WTC11 (cell line): ENCODE measurements at regions not wholly inside any gene's neighbourhood (a gene's known extent, or its start where the extent isn't known, plus 50 kb on each side); places are given as distances from the start of the nearest gene placed in this dataset.

Source experiments
- ATAC-seq: fragments of 200-7000 bp; cut with Tn5 transposase; 2 replicates; pipeline ENCODE4 v1.10.0; 2021; ENCODE audit warnings: mild to moderate bottlenecking, moderate library complexity
- CTCF ChIA-PET: fragments of 300-600 bp; sonication (Branson Sonifier 250); formaldehyde crosslinking; loops from one replicate; lab custom pipeline; 2021; ENCODE audit warnings: antibody characterized with exemption; lab: Charles Lee
- POLR2A ChIA-PET: fragments of 350-600 bp; sonication (Branson Sonifier 250); formaldehyde crosslinking; loops from one replicate; lab custom pipeline; 2021; ENCODE audit warnings: antibody characterized with exemption; lab: Charles Lee
- DNase-seq: peaks from one replicate; pipeline ENCODE4 v3.0.0; 2021; ENCODE audit warnings: low spot score
- H3K27ac Mint-ChIP-seq: 2 replicates; pipeline ENCODE4 v1.8.0; 2021; ENCODE audit warnings: mixed read lengths
- H3K27me3 Mint-ChIP-seq: 2 replicates; pipeline ENCODE4 v1.8.0; 2021; ENCODE audit warnings: low read depth, mild to moderate bottlenecking, moderate library complexity, mixed read lengths
- H3K36me3 Mint-ChIP-seq: 2 replicates; pipeline ENCODE4 v1.8.0; 2021; ENCODE audit warnings: mixed read lengths
- H3K4me1 Mint-ChIP-seq: 2 replicates; pipeline ENCODE4 v1.8.0; 2022; ENCODE audit warnings: mixed read lengths
- H3K4me3 Mint-ChIP-seq: 2 replicates; pipeline ENCODE4 v1.8.0; 2021; ENCODE audit warnings: mild to moderate bottlenecking, moderate library complexity, mixed read lengths
- H3K9me3 Mint-ChIP-seq: 2 replicates; pipeline ENCODE4 v1.8.0; 2021; ENCODE audit warnings: mixed read lengths
- ATF1 ChIP-seq: sonication (generic); formaldehyde crosslinking; IDR thresholded peaks from 2 replicates; pipeline ENCODE4 v1.8.1; 2023; ENCODE audit warnings: mild to moderate bottlenecking, moderate library complexity, missing genetic modification reagents
- CREM ChIP-seq: sonication (generic); formaldehyde crosslinking; IDR thresholded peaks from 2 replicates; pipeline ENCODE4 v1.8.1; 2022; ENCODE audit warnings: mild to moderate bottlenecking, missing genetic modification reagents, moderate library complexity
- FOXK1 ChIP-seq: sonication (generic); formaldehyde crosslinking; IDR thresholded peaks from 2 replicates; pipeline ENCODE4 v1.8.0; 2022; ENCODE audit warnings: mild to moderate bottlenecking, moderate library complexity, missing genetic modification reagents
- NFE2L1 ChIP-seq: sonication (generic); formaldehyde crosslinking; IDR thresholded peaks from 2 replicates; pipeline ENCODE4 v1.8.1; 2023; ENCODE audit warnings: missing genetic modification reagents
- TCF7 ChIP-seq: sonication (generic); formaldehyde crosslinking; IDR thresholded peaks from 2 replicates; pipeline ENCODE4 v1.8.0; 2022; ENCODE audit warnings: mild to moderate bottlenecking, low read depth, missing genetic modification reagents, moderate library complexity
- TEAD1 ChIP-seq: sonication (generic); formaldehyde crosslinking; IDR thresholded peaks from 2 replicates; pipeline ENCODE4 v1.8.0; 2022; ENCODE audit warnings: mild to moderate bottlenecking, missing genetic modification reagents
- TP53 ChIP-seq: sonication (generic); formaldehyde crosslinking; IDR thresholded peaks from 2 replicates; pipeline ENCODE4 v1.8.1; 2023; ENCODE audit warnings: mild to moderate bottlenecking, missing genetic modification reagents
- ZNF219 ChIP-seq: sonication (generic); formaldehyde crosslinking; IDR thresholded peaks from 2 replicates; pipeline ENCODE4 v1.8.0; 2023; ENCODE audit warnings: missing genetic modification reagents, mild to moderate bottlenecking, borderline replicate concordance
- ZNF317 ChIP-seq: sonication (generic); formaldehyde crosslinking; IDR thresholded peaks from 2 replicates; pipeline ENCODE4 v1.8.1; 2023; ENCODE audit warnings: low read depth, mild to moderate bottlenecking, moderate library complexity, missing genetic modification reagents, borderline replicate concordance
- ZNF671 ChIP-seq: fragments of 250-450 bp; sonication (Bioruptor Pico); IDR thresholded peaks from 2 replicates; pipeline ENCODE4 v1.8.0; 2021; ENCODE audit warnings: mild to moderate bottlenecking
- TF ChIP-seq, protein P1 (sequence below): sonication (generic); formaldehyde crosslinking; IDR thresholded peaks from 2 replicates; pipeline ENCODE4 v1.8.1; 2023; ENCODE audit warnings: mild to moderate bottlenecking, missing genetic modification reagents
- TF ChIP-seq, protein P2 (sequence below): sonication (generic); formaldehyde crosslinking; IDR thresholded peaks from 2 replicates; pipeline ENCODE4 v1.8.0; 2022; ENCODE audit warnings: mild to moderate bottlenecking, missing genetic modification reagents
- TF ChIP-seq, protein P3 (sequence below): sonication (generic); formaldehyde crosslinking; IDR thresholded peaks from 2 replicates; pipeline ENCODE4 v1.8.1; 2023; ENCODE audit warnings: mild to moderate bottlenecking, moderate library complexity, missing genetic modification reagents
- TF ChIP-seq, protein P4 (sequence below): fragments of 200-600 bp; IDR thresholded peaks from 2 replicates; pipeline ENCODE4 v1.8.0; 2022; ENCODE audit warnings: antibody characterized with exemption
- TF ChIP-seq, protein P5 (sequence below): fragments of 250-450 bp; sonication (Bioruptor Pico); IDR thresholded peaks from 2 replicates; pipeline ENCODE4 v1.9.0; 2021; ENCODE audit warnings: mild to moderate bottlenecking, borderline replicate concordance
- TF ChIP-seq, protein P6 (sequence below): fragments of 250-450 bp; sonication (Bioruptor Pico); conservative IDR thresholded peaks from 2 replicates; pipeline ENCODE4 v1.9.0; 2021; ENCODE audit warnings: mild to moderate bottlenecking
- TF ChIP-seq, protein P7 (sequence below): sonication (generic); formaldehyde crosslinking; IDR thresholded peaks from 2 replicates; pipeline ENCODE4 v1.8.1; 2022; ENCODE audit warnings: low read depth, mild to moderate bottlenecking, moderate library complexity, missing genetic modification reagents, borderline replicate concordance
- TF ChIP-seq, protein P8 (sequence below): sonication (generic); formaldehyde crosslinking; IDR thresholded peaks from 2 replicates; pipeline ENCODE4 v1.8.0; 2022; ENCODE audit warnings: mild to moderate bottlenecking, missing genetic modification reagents
- TF ChIP-seq, protein P9 (sequence below): fragments of 250-450 bp; sonication (Bioruptor Pico); IDR thresholded peaks from 2 replicates; pipeline ENCODE4 v2.1.2; 2022; ENCODE audit warnings: mild to moderate bottlenecking, moderate library complexity

DNA sequence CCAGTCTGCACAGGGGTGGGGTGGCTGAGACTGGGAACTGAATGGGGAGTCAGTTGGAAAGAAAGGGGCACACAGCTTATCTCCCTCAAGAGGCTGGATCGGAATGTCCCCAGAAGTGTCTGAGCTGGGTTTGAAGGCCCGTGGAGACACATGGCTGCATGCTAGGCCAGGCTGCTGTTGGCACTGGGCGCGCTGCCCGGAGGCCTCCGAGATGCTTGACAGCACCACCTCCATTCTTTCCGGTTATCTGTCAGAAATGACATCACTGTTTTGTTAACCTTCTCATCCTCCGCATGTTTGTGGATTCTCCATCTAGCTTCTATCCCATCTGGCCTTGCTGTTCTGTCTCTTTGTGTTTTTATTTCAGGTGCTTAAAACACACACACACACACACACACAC lies 85.5 kb downstream of the APIP start:
- POLR2A ChIA-PET, result interaction anchor here (0.6 kb wide), 1 partner anchor 1590 kb away, joined by 3 read pairs; no protein-coding TSS in a partner anchor
- ATAC-seq (no peak), DNase-seq (no peak)
- Mint-ChIP-seq H3K4me1 (peaks cover 19% of the 10 kb centered on the region), H3K9me3 (no peaks in the 10 kb centered on the region), H3K4me3 (no peak overlapping the region), H3K27me3 (no peaks in the 10 kb centered on the region), H3K27ac (no peak overlapping the region), H3K36me3 (no peaks in the 10 kb centered on the region)
- CTCF ChIA-PET, result interaction anchor here (0.6 kb wide), 1 partner anchor 41 kb away, joined by 3 read pairs; no protein-coding TSS in a partner anchor
- TF ChIP-seq, protein P1, sequence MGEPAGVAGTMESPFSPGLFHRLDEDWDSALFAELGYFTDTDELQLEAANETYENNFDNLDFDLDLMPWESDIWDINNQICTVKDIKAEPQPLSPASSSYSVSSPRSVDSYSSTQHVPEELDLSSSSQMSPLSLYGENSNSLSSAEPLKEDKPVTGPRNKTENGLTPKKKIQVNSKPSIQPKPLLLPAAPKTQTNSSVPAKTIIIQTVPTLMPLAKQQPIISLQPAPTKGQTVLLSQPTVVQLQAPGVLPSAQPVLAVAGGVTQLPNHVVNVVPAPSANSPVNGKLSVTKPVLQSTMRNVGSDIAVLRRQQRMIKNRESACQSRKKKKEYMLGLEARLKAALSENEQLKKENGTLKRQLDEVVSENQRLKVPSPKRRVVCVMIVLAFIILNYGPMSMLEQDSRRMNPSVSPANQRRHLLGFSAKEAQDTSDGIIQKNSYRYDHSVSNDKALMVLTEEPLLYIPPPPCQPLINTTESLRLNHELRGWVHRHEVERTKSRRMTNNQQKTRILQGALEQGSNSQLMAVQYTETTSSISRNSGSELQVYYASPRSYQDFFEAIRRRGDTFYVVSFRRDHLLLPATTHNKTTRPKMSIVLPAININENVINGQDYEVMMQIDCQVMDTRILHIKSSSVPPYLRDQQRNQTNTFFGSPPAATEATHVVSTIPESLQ (CRISPR knock-in tag), result no peak
- no peak for TF ChIP-seq ZNF219
- TF ChIP-seq TCF7 (CRISPR knock-in tag), result no peak
- no peak for TF ChIP-seq ZNF671 (CRISPR knock-in tag)
- TF ChIP-seq, protein P2, sequence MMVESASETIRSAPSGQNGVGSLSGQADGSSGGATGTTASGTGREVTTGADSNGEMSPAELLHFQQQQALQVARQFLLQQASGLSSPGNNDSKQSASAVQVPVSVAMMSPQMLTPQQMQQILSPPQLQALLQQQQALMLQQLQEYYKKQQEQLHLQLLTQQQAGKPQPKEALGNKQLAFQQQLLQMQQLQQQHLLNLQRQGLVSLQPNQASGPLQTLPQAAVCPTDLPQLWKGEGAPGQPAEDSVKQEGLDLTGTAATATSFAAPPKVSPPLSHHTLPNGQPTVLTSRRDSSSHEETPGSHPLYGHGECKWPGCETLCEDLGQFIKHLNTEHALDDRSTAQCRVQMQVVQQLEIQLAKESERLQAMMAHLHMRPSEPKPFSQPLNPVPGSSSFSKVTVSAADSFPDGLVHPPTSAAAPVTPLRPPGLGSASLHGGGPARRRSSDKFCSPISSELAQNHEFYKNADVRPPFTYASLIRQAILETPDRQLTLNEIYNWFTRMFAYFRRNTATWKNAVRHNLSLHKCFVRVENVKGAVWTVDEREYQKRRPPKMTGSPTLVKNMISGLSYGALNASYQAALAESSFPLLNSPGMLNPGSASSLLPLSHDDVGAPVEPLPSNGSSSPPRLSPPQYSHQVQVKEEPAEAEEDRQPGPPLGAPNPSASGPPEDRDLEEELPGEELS (CRISPR knock-in tag), result no peak
- TF ChIP-seq, protein P3, sequence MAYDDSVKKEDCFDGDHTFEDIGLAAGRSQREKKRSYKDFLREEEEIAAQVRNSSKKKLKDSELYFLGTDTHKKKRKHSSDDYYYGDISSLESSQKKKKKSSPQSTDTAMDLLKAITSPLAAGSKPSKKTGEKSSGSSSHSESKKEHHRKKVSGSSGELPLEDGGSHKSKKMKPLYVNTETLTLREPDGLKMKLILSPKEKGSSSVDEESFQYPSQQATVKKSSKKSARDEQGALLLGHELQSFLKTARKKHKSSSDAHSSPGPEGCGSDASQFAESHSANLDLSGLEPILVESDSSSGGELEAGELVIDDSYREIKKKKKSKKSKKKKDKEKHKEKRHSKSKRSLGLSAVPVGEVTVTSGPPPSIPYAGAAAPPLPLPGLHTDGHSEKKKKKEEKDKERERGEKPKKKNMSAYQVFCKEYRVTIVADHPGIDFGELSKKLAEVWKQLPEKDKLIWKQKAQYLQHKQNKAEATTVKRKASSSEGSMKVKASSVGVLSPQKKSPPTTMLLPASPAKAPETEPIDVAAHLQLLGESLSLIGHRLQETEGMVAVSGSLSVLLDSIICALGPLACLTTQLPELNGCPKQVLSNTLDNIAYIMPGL (CRISPR knock-in tag), result no peak
- no peak for TF ChIP-seq TP53 (CRISPR knock-in tag)
- TF ChIP-seq, protein P4, sequence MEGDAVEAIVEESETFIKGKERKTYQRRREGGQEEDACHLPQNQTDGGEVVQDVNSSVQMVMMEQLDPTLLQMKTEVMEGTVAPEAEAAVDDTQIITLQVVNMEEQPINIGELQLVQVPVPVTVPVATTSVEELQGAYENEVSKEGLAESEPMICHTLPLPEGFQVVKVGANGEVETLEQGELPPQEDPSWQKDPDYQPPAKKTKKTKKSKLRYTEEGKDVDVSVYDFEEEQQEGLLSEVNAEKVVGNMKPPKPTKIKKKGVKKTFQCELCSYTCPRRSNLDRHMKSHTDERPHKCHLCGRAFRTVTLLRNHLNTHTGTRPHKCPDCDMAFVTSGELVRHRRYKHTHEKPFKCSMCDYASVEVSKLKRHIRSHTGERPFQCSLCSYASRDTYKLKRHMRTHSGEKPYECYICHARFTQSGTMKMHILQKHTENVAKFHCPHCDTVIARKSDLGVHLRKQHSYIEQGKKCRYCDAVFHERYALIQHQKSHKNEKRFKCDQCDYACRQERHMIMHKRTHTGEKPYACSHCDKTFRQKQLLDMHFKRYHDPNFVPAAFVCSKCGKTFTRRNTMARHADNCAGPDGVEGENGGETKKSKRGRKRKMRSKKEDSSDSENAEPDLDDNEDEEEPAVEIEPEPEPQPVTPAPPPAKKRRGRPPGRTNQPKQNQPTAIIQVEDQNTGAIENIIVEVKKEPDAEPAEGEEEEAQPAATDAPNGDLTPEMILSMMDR, result no peak
- TF ChIP-seq TEAD1 (CRISPR knock-in tag), result no peak
- TF ChIP-seq, protein P5, sequence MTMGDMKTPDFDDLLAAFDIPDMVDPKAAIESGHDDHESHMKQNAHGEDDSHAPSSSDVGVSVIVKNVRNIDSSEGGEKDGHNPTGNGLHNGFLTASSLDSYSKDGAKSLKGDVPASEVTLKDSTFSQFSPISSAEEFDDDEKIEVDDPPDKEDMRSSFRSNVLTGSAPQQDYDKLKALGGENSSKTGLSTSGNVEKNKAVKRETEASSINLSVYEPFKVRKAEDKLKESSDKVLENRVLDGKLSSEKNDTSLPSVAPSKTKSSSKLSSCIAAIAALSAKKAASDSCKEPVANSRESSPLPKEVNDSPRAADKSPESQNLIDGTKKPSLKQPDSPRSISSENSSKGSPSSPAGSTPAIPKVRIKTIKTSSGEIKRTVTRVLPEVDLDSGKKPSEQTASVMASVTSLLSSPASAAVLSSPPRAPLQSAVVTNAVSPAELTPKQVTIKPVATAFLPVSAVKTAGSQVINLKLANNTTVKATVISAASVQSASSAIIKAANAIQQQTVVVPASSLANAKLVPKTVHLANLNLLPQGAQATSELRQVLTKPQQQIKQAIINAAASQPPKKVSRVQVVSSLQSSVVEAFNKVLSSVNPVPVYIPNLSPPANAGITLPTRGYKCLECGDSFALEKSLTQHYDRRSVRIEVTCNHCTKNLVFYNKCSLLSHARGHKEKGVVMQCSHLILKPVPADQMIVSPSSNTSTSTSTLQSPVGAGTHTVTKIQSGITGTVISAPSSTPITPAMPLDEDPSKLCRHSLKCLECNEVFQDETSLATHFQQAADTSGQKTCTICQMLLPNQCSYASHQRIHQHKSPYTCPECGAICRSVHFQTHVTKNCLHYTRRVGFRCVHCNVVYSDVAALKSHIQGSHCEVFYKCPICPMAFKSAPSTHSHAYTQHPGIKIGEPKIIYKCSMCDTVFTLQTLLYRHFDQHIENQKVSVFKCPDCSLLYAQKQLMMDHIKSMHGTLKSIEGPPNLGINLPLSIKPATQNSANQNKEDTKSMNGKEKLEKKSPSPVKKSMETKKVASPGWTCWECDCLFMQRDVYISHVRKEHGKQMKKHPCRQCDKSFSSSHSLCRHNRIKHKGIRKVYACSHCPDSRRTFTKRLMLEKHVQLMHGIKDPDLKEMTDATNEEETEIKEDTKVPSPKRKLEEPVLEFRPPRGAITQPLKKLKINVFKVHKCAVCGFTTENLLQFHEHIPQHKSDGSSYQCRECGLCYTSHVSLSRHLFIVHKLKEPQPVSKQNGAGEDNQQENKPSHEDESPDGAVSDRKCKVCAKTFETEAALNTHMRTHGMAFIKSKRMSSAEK (CRISPR knock-in tag), result no peak
- no peak for TF ChIP-seq ZNF317 (CRISPR knock-in tag)
- TF ChIP-seq NFE2L1, result no peak
- TF ChIP-seq ATF1 (CRISPR knock-in tag), result no peak
- TF ChIP-seq, protein P6, sequence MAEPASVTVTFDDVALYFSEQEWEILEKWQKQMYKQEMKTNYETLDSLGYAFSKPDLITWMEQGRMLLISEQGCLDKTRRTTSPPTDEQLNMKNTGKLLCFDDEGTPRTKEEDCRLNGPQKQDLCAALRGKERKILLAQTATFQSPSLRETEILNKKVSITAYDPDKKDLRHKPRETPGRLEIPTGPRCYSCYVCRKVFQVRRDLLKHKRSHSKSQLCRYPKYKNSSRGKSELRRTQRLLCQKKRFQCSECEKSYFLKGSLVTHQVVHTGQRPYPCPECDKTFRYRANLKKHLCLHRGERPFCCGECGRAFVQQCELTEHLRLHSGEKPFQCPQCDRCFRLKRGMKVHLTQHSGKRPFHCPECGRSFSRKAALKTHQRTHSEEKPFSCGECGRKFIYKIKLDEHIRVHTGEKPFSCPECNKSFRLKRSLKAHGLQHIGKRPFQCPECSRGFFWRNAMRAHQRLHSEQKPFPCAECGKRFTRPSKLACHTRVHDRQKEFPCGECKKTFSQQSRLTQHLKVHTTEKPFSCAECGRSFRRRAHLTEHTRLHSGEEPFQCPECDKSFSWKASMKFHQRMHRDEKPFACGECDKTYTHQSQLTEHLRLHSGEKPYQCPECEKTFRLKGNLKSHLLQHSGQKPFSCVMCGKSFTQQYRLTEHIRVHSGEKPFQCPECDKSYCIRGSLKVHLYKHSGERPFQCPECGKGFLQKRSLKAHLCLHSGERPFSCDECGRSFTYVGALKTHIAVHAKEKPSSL (CRISPR knock-in tag), result no peak
- TF ChIP-seq, protein P7, sequence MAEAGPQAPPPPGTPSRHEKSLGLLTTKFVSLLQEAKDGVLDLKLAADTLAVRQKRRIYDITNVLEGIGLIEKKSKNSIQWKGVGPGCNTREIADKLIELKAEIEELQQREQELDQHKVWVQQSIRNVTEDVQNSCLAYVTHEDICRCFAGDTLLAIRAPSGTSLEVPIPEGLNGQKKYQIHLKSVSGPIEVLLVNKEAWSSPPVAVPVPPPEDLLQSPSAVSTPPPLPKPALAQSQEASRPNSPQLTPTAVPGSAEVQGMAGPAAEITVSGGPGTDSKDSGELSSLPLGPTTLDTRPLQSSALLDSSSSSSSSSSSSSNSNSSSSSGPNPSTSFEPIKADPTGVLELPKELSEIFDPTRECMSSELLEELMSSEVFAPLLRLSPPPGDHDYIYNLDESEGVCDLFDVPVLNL (CRISPR knock-in tag), result no peak
- no peak for TF ChIP-seq FOXK1 (CRISPR knock-in tag)
- TF ChIP-seq, protein P8, sequence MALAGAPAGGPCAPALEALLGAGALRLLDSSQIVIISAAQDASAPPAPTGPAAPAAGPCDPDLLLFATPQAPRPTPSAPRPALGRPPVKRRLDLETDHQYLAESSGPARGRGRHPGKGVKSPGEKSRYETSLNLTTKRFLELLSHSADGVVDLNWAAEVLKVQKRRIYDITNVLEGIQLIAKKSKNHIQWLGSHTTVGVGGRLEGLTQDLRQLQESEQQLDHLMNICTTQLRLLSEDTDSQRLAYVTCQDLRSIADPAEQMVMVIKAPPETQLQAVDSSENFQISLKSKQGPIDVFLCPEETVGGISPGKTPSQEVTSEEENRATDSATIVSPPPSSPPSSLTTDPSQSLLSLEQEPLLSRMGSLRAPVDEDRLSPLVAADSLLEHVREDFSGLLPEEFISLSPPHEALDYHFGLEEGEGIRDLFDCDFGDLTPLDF (CRISPR knock-in tag), result no peak
- TF ChIP-seq, protein P9, sequence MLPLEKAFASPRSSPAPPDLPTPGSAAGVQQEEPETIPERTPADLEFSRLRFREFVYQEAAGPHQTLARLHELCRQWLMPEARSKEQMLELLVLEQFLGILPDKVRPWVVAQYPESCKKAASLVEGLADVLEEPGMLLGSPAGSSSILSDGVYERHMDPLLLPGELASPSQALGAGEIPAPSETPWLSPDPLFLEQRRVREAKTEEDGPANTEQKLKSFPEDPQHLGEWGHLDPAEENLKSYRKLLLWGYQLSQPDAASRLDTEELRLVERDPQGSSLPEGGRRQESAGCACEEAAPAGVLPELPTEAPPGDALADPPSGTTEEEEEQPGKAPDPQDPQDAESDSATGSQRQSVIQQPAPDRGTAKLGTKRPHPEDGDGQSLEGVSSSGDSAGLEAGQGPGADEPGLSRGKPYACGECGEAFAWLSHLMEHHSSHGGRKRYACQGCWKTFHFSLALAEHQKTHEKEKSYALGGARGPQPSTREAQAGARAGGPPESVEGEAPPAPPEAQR (CRISPR knock-in tag), result no peak
- TF ChIP-seq CREM, result no peak
